ENCODE measurements at regions not wholly inside any gene's neighbourhood (a gene's known extent, or its start where the extent isn't known, plus 50 kb on each side); places are given as distances from the start of the nearest gene placed in this dataset.

DNA sequence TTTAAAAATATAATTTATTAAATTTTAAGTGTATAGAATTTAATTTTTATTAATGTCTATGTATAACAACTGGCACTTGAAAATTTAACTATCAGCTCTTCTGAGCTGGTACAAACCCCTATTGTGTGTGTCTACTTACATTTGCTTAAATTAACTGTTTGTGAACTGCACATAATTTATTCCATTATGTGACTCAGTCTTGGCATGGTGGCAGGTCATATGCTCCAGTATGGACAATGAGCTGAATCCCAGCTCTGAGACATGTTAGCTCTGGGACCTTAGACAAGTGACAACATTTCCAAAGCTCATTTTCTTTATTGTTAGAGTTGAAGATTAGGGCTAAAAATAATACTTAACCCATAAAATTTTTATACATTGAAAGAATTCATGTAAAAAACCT is 526.1 kb upstream of the MARCKS start:
- peaks cover 0 to 5% of the 10 kb centered on the region in 2 experiments; a peak in 1 of 4 replicates for H3K4me1 ChIP-seq (ENCODE audit: control insufficient read depth in 1 of 2, insufficient read depth in 2 of 2, low read depth in 1 of 2, low read length in 1 of 2)
- CTCF ChIA-PET = interaction anchor here (0.7 to 1.4 kb wide), 3 partner anchors 10 to 157 kb away, joined by 3 to 4 read pairs (median 4); no protein-coding TSS in a partner anchor

GRCh38 chr6:113338644-113339043 is 518.5 kb upstream of the MARCKS start:
- Histone ChIP-seq H3F3A (replicated peaks; ENCODE audit: insufficient read depth) (peaks cover 4% of the 10 kb centered on the region), H3K4me2 (no peak overlapping the region), H3K36me3 (replicated peaks in 1 of 2; ENCODE audit: control insufficient read depth in 1 of 2, insufficient read depth in 2 of 2, low read length in 1 of 2) (no peaks in the 10 kb centered on the region), H3K4me3 (ENCODE audit: low read depth in 2 of 2, low read length in 1 of 2) (no peak overlapping the region), H3K9me3 (no peaks in the 10 kb centered on the region), H3K27me3 (ENCODE audit: insufficient read depth) (no peaks in the 10 kb centered on the region), H3K27ac (ENCODE audit: low read depth in 2 of 2, low read length in 1 of 2) (no peak overlapping the region), H4K20me1 (ENCODE audit: insufficient read depth) (no peaks in the 10 kb centered on the region), H3K4me1 (ENCODE audit: control insufficient read depth in 1 of 2, insufficient read depth in 2 of 2, low read depth in 1 of 2, low read length in 1 of 2) (peaks cover 0 to 6% of the 10 kb centered on the region in 2 experiments; a peak in 2 of 4 replicates), H2AFZ (ENCODE audit: low read depth) (no peak overlapping the region), H3K79me2 (ENCODE audit: insufficient read depth) (no peaks in the 10 kb centered on the region), H3K9me2 (no peaks in the 10 kb centered on the region), H3K9ac (no peak overlapping the region)
- DNase-seq = no peak
- POLR2A ChIA-PET = no interaction called here
- CTCF ChIA-PET = no interaction called here
- no peak for TF ChIP-seq MEF2A (IDR thresholded peaks at IDR 0.05; ENCODE audit: borderline replicate concordance, low read depth)
- TF ChIP-seq TAF1 (IDR thresholded peaks at IDR 0.05; ENCODE audit: borderline replicate concordance, low read depth, low read length) = no peak
- no peak for TF ChIP-seq ELF1 (IDR thresholded peaks at IDR 0.05)
- no peak for TF ChIP-seq CHD2 (IDR thresholded peaks at IDR 0.05; ENCODE audit: low read length, partially characterized antibody)
- no peak for TF ChIP-seq EZH2phosphoT487 (IDR thresholded peaks at IDR 0.05; ENCODE audit: borderline replicate concordance, low read depth)
- TF ChIP-seq POLR2AphosphoS5 (IDR thresholded peaks at IDR 0.05; ENCODE audit: low read depth, low read length) = no peak
- no peak for TF ChIP-seq USF1 (IDR thresholded peaks at IDR 0.05; ENCODE audit: borderline replicate concordance, low read depth)
- no peak for TF ChIP-seq CTCF (IDR thresholded peaks at IDR 0.05)
- no peak for TF ChIP-seq GABPA (IDR thresholded peaks at IDR 0.05; ENCODE audit: low read depth)
- no peak for TF ChIP-seq RFX5 (IDR thresholded peaks at IDR 0.05; ENCODE audit: low read length)
- TF ChIP-seq SIN3A (IDR thresholded peaks at IDR 0.05; ENCODE audit: borderline replicate concordance, low read depth, low read length) = no peak
- no peak for TF ChIP-seq RAD21 (IDR thresholded peaks at IDR 0.05; ENCODE audit: low read length)
- TF ChIP-seq MXI1 (IDR thresholded peaks at IDR 0.05; ENCODE audit: low read depth, low read length) = no peak
- TF ChIP-seq, protein P1, sequence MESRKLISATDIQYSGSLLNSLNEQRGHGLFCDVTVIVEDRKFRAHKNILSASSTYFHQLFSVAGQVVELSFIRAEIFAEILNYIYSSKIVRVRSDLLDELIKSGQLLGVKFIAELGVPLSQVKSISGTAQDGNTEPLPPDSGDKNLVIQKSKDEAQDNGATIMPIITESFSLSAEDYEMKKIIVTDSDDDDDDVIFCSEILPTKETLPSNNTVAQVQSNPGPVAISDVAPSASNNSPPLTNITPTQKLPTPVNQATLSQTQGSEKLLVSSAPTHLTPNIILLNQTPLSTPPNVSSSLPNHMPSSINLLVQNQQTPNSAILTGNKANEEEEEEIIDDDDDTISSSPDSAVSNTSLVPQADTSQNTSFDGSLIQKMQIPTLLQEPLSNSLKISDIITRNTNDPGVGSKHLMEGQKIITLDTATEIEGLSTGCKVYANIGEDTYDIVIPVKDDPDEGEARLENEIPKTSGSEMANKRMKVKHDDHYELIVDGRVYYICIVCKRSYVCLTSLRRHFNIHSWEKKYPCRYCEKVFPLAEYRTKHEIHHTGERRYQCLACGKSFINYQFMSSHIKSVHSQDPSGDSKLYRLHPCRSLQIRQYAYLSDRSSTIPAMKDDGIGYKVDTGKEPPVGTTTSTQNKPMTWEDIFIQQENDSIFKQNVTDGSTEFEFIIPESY (IDR thresholded peaks at IDR 0.05; ENCODE audit: borderline replicate concordance, low read depth) = no peak
- TF ChIP-seq TEAD4 (IDR thresholded peaks at IDR 0.05; ENCODE audit: borderline replicate concordance, insufficient read depth) = no peak
- TF ChIP-seq TCF12 (IDR thresholded peaks at IDR 0.05) = no peak
- TF ChIP-seq FOXJ3 (CRISPR knock-in tag; IDR thresholded peaks at IDR 0.05) = no peak
- TF ChIP-seq YY1 (IDR thresholded peaks at IDR 0.05; ENCODE audit: low read depth) = no peak

More for the DNA sequence above, 526.1 kb upstream of the MARCKS start:
- TF ChIP-seq MAX (IDR thresholded peaks at IDR 0.05; ENCODE audit: low read depth) = no peak
- TF ChIP-seq MEF2A (IDR thresholded peaks at IDR 0.05; ENCODE audit: borderline replicate concordance, low read depth) = no peak
- no peak for TF ChIP-seq NFIC (IDR thresholded peaks at IDR 0.05; ENCODE audit: borderline replicate concordance)
- no peak for TF ChIP-seq RCOR1 (IDR thresholded peaks at IDR 0.05; ENCODE audit: low read length)
- TF ChIP-seq CHD2 (IDR thresholded peaks at IDR 0.05; ENCODE audit: low read length, partially characterized antibody) = no peak
- TF ChIP-seq, protein P1 (IDR thresholded peaks at IDR 0.05; ENCODE audit: borderline replicate concordance, low read depth) = no peak
- no peak for TF ChIP-seq MXI1 (IDR thresholded peaks at IDR 0.05; ENCODE audit: low read depth, low read length)
- no peaks in the 10 kb centered on the region for H3K9me3 ChIP-seq
- no peak overlapping the region for H3K4me2 ChIP-seq
- POLR2A ChIA-PET = no interaction called here
- no peak overlapping the region for H3K27ac ChIP-seq (ENCODE audit: low read depth in 2 of 2, low read length in 1 of 2)
- H3K36me3 ChIP-seq (replicated peaks in 1 of 2; ENCODE audit: control insufficient read depth in 1 of 2, insufficient read depth in 2 of 2, low read length in 1 of 2) = no peaks in the 10 kb centered on the region
- DNase-seq = no peak
- no peak overlapping the region for H3K9ac ChIP-seq
- H2AFZ ChIP-seq (ENCODE audit: low read depth) = no peak overlapping the region
- no peak overlapping the region for H3K4me3 ChIP-seq (ENCODE audit: low read depth in 2 of 2, low read length in 1 of 2)
- no peaks in the 10 kb centered on the region for H3F3A ChIP-seq (replicated peaks; ENCODE audit: insufficient read depth)
- no peaks in the 10 kb centered on the region for H3K27me3 ChIP-seq (ENCODE audit: insufficient read depth)
- H3K9me2 ChIP-seq = no peaks in the 10 kb centered on the region
- no peaks in the 10 kb centered on the region for H4K20me1 ChIP-seq (ENCODE audit: insufficient read depth)
- H3K79me2 ChIP-seq (ENCODE audit: insufficient read depth) = no peaks in the 10 kb centered on the region

Measured in SK-N-SH (cell line).